ENCODE measurements at regions not wholly inside any gene's neighbourhood (a gene's known extent, or its start where the extent isn't known, plus 50 kb on each side); places are given as distances from the start of the nearest gene placed in this dataset.

- peaks cover 4% of the 10 kb centered on the region for H3K27me3 ChIP-seq (ENCODE audit: insufficient read depth, poor library complexity, severe bottlenecking)
- TF ChIP-seq POLR2AphosphoS5 (IDR thresholded peaks at IDR 0.05; ENCODE audit: low read depth) = no peak
- no peak for TF ChIP-seq GABPA (IDR thresholded peaks at IDR 0.05; ENCODE audit: low read depth)
- TF ChIP-seq SPI1 (IDR thresholded peaks at IDR 0.05; ENCODE audit: borderline replicate concordance, low read depth) = no peak
- TF ChIP-seq, protein P1, sequence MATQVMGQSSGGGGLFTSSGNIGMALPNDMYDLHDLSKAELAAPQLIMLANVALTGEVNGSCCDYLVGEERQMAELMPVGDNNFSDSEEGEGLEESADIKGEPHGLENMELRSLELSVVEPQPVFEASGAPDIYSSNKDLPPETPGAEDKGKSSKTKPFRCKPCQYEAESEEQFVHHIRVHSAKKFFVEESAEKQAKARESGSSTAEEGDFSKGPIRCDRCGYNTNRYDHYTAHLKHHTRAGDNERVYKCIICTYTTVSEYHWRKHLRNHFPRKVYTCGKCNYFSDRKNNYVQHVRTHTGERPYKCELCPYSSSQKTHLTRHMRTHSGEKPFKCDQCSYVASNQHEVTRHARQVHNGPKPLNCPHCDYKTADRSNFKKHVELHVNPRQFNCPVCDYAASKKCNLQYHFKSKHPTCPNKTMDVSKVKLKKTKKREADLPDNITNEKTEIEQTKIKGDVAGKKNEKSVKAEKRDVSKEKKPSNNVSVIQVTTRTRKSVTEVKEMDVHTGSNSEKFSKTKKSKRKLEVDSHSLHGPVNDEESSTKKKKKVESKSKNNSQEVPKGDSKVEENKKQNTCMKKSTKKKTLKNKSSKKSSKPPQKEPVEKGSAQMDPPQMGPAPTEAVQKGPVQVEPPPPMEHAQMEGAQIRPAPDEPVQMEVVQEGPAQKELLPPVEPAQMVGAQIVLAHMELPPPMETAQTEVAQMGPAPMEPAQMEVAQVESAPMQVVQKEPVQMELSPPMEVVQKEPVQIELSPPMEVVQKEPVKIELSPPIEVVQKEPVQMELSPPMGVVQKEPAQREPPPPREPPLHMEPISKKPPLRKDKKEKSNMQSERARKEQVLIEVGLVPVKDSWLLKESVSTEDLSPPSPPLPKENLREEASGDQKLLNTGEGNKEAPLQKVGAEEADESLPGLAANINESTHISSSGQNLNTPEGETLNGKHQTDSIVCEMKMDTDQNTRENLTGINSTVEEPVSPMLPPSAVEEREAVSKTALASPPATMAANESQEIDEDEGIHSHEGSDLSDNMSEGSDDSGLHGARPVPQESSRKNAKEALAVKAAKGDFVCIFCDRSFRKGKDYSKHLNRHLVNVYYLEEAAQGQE (IDR thresholded peaks at IDR 0.05; ENCODE audit: insufficient replicate concordance, low read depth) = no peak
- H3K4me3 ChIP-seq (replicated peaks; ENCODE audit: insufficient read depth, low read length) = no peak overlapping the region
- H3K27ac ChIP-seq (replicated peaks) = no peak overlapping the region
- DNase-seq (ENCODE audit: low read depth in 1 of 2, low spot score in 1 of 2) = no peak
These were observed 86.3 kb downstream of the RTL9 start for GRCh38 chrX:110444996-110445395.

GRCh38 chrX:110448459-110448858, 89.8 kb downstream of the RTL9 start:
- TF ChIP-seq GABPA (IDR thresholded peaks at IDR 0.05; ENCODE audit: low read depth) (no peak), POLR2AphosphoS5 (IDR thresholded peaks at IDR 0.05; ENCODE audit: low read depth) (no peak), SPI1 (IDR thresholded peaks at IDR 0.05; ENCODE audit: borderline replicate concordance, low read depth) (no peak)
- TF ChIP-seq, protein P2, sequence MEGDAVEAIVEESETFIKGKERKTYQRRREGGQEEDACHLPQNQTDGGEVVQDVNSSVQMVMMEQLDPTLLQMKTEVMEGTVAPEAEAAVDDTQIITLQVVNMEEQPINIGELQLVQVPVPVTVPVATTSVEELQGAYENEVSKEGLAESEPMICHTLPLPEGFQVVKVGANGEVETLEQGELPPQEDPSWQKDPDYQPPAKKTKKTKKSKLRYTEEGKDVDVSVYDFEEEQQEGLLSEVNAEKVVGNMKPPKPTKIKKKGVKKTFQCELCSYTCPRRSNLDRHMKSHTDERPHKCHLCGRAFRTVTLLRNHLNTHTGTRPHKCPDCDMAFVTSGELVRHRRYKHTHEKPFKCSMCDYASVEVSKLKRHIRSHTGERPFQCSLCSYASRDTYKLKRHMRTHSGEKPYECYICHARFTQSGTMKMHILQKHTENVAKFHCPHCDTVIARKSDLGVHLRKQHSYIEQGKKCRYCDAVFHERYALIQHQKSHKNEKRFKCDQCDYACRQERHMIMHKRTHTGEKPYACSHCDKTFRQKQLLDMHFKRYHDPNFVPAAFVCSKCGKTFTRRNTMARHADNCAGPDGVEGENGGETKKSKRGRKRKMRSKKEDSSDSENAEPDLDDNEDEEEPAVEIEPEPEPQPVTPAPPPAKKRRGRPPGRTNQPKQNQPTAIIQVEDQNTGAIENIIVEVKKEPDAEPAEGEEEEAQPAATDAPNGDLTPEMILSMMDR (IDR thresholded peaks at IDR 0.05; ENCODE audit: insufficient read depth, low read length) = no peak
- TF ChIP-seq, protein P1 (IDR thresholded peaks at IDR 0.05; ENCODE audit: insufficient replicate concordance, low read depth) = no peak
- Histone ChIP-seq H3K27me3 (ENCODE audit: insufficient read depth, poor library complexity, severe bottlenecking) (peaks cover 4% of the 10 kb centered on the region), H3K4me3 (replicated peaks; ENCODE audit: insufficient read depth, low read length) (no peak overlapping the region), H3K27ac (replicated peaks) (no peak overlapping the region)
- no peak for DNase-seq (ENCODE audit: low read depth in 1 of 2, low spot score in 1 of 2)

DNA sequence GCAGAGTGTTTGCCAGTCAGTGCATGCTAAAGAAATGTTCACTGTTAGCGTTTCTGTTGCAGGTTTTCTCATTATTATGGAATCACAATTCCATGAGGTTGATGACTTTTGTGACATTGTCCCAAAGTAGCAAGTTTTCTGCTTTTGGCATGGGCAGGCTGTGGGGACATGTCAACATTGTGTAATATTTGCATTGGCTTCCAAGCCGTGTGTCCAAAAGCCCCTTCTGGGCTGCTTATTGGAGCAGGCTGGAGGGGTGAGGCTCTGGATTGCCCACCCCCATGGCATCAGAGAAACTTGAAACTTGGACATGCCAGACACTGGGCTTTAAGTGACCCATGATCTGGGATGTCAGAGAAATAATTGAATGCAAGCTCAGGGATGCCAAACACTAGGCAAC, 90.7 kb downstream of the RTL9 start:
- TF ChIP-seq POLR2AphosphoS5 (IDR thresholded peaks at IDR 0.05; ENCODE audit: low read depth) (no peak), SPI1 (IDR thresholded peaks at IDR 0.05; ENCODE audit: borderline replicate concordance, low read depth) (no peak), GABPA (IDR thresholded peaks at IDR 0.05; ENCODE audit: low read depth) (no peak)
- TF ChIP-seq, protein P1 (IDR thresholded peaks at IDR 0.05; ENCODE audit: insufficient replicate concordance, low read depth) = no peak
- TF ChIP-seq, protein P2 (IDR thresholded peaks at IDR 0.05; ENCODE audit: insufficient read depth, low read length) = no peak
- Histone ChIP-seq H3K27ac (replicated peaks) (no peak overlapping the region), H3K4me3 (replicated peaks; ENCODE audit: insufficient read depth, low read length) (no peak overlapping the region), H3K27me3 (ENCODE audit: insufficient read depth, poor library complexity, severe bottlenecking) (peaks cover 4% of the 10 kb centered on the region)
- no peak for DNase-seq (ENCODE audit: low read depth in 1 of 2, low spot score in 1 of 2)
